HG03575 (cell line): ENCODE measurements at regions not wholly inside any gene's neighbourhood (a gene's known extent, or its start where the extent isn't known, plus 50 kb on each side); places are given as distances from the start of the nearest gene placed in this dataset.
A peak's percentile ranks its signal among the peaks of the same experiment; 100 is the strongest.

Experiments
- ATAC-seq: cut with Tn5 transposase; IDR thresholded peaks from one replicate; pipeline ENCODE4 v1.9.1; 2021; ENCODE audit not compliant: unreplicated experiment, insufficient number of reproducible peaks, low FRiP score; ENCODE audit errors: extremely low read depth

DNA sequence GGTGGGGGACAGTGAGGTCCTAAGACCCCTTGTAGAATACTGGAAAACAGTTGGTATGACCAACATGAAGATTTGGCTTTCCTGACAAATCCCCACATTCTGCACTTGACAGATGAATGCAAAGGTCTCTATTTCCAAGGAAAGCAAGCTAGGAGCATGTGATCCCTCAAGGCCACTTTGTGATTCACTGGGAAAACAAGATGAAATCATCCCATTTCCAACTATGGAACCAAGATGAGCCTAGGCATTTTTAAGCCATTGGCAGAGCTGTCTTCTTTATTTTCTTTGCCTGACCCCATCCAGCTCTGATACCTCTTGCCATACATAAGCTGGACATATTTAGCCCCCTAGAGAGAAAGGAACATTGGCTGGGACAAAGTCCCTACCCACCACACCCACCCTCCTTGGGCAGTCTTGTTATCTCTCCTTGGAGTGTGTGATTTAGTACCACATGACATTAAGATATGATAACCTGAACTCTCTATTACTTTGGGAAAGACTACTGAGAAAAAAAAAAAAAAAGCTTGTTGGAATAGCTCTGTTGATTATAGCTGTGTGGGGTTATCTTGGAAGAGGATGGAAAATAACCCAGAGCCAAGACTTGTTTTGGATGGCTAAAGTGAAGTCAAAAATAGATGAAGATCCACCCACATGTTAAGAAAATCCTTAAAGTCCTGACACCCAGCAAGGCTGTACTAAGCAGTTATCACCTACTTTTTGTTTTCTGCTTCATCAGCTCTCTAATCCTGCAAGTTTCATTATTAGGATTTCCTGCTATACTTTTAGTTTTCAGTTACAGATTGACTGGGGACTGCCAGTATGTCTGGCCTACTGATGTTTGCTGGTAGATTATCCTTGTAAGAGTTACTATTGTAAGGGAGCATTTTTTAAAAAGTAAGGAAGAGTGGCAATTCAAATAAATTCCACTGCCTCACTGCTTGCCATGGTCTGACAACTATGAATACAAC lies 90.1 kb upstream of the PREP start:
- peak; percentile 90 for ATAC-seq

DNA sequence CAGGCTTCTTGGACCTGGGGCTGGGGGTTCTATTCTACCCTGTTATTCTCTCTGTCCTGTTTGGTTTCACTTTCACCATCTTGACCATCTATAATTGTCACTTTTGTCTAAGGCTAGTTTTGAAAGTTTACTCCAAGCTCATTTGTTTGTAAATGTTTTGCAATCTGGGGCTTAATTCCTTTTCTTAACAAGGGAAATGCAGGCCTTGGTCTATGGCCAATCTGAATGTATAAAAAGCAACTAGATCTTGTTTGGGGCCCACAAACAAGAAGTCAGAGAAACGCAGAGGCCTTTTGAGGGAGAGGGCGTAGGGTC lies 86.3 kb upstream of the PREP start:
- ATAC-seq, result no peak

DNA sequence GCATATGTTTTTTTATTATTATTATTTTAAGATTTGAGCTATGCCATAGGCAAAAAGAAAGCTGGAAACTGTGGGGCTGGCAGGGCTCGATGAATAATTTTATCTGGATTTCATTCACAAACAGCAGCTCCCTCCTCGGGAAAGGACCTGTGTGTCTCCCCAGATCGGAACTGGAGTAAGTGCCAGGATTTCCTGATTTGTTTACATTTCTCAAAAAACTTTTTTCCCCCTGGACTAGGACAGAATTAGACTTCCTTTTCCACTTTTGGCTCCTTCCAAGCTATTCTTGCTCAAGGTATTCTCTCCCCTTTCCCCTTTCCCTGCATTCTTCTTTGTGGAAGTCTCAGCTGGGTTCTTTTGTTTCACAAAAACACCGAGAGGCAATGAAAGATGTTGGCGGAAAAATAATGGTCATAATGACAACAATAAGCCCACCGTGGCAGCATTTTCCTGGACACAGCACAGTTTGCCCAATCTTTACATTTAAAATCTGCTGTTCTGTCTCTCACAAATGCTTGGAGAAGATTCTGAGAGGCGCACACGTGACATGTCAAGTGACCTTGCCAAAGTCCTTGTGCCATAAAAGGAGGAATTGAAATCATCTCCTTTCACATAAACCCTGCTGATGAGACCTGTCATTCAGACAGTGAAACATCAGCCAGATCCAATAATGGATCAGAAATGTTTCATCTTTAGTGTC lies 85.8 kb upstream of the PREP start:
- ATAC-seq, result no peak

GRCh38 chr6:105487040-105487790 lies 84.3 kb upstream of the PREP start:
- no peak for ATAC-seq

DNA sequence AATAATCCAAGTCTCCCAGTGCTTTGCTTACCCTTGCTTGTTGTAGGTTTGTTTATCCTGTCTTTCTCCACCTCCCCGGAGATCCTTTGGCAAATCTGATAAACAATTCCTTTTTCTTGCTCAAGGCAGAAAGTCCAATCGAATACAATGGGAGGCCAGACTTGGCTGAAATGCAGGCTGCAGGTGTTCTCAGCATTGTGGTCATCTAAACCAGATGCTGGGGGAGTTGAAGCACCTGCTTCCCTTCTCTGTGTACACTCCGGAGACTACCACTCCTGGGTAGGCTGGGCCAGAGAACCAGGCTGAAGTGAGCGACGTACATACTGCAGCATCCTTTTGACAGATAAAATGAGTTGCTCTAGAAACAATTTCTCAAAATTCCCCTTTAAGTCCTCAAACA lies 82.6 kb upstream of the PREP start:
- ATAC-seq, result no peak

- ATAC-seq, result no peak
Measured at GRCh38 chr6:105484238-105485161, 81.6 kb upstream of the PREP start.

DNA sequence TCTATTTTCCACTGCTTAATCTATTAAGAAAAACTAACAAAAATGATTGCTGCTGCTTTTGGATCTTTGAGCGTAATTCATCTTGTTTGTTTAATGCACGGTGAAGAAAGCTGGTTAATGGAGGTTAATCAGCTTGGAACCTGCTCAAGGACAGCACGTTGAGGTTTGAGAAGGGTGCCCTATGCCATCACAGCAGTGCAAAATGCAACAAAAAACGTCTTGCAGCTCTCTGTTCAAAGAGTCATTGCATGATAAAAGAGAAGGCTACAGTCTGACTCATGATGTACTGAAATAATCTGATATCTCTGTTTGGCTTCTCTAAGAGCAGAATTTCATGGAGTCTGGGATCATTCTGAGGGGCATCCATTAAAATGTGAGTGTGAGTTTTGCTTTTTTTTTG lies 80.6 kb upstream of the PREP start:
- ATAC-seq, result no peak

DNA sequence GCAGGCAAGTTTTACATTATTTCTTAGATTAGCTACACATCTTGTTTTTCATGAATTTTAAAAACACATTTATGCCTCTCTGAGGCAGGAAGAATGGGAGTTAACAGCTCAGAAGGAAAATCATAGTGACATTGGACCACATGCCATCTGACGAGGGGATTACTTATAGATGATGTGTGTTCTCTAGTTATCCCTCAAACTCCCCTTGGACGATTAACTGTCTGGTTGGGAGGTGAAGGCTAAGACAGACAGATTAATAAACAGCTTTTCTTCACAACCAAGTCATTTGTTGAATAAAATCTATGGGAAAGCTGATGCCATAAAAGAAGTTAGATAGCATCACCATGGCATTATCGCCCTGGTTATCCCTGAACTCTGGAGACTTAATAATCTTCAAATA lies 80.0 kb upstream of the PREP start:
- no peak for ATAC-seq

- no peak for ATAC-seq
Measured at GRCh38 chr6:105482227-105482844, 79.5 kb upstream of the PREP start.

- ATAC-seq, result no peak
Measured at GRCh38 chr6:105476978-105477377, 74.1 kb upstream of the PREP start.

DNA sequence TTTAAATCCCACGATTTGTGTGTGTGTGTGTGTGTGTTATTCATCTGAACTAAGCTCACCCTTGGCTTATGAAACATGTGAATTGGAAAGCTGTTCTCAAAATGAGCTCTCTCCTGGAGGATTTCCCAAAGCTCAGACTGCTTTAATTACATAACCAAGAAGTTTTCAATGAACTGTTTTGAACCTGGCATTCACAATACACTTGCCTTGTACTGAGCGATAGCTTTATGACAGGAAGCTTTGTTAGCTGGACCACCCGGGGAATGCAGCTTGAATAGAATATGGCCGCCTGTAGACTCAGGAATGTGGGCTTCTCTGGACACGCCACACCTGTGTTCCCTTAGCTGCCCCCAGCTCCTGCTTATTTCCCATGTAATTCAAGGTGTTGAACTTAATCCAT lies 71.4 kb upstream of the PREP start:
- ATAC-seq, result no peak

- no peak for ATAC-seq
Measured at GRCh38 chr6:105469946-105470345, 67.1 kb upstream of the PREP start.

DNA sequence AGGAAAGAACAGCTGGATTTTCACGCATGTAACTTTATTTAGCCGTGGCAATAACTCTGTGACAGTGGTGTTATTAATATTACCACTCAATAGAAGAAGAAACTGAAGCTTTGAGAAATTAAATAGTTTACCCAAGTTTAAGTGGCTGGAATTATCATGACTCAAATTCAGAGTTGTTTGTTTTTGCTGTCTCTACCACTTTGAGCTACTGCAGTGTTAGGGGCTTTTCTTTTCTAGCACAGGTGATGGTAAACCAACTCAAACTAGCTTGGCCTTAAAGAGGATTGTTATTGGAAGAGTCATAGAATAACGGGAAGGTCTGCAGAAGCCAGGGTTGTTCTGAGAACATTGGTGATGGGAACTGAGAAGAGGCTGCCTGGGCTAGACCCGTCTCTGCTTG lies 66.0 kb upstream of the PREP start:
- no peak for ATAC-seq

DNA sequence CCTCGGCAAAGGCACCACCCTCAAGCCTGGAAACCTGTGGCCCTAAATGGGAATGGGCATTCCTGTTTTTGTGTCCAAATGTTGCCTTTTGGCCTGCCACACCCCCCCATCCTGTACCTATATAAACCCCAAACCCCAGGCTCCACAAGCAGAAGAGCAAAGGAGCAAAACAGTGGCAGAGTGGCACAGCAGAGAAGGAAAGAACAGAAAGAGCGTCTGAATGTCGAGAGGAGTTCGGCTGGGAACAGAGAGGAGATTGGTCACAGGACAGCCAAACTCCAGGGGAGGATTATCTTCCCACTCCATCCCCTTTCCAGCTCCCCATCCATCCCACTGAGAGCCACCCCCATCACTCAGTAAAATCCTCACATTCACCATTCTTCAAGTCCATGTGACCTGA lies 58.0 kb upstream of the PREP start:
- ATAC-seq, result no peak

- ATAC-seq, result no peak
Measured at GRCh38 chr6:105459864-105460263, 57.0 kb upstream of the PREP start.

- peak; percentile 94 for ATAC-seq
Measured at GRCh38 chr6:105459049-105459448, 56.2 kb upstream of the PREP start.

- ATAC-seq, result no peak
Measured at GRCh38 chr6:105458551-105458950, 55.7 kb upstream of the PREP start.

DNA sequence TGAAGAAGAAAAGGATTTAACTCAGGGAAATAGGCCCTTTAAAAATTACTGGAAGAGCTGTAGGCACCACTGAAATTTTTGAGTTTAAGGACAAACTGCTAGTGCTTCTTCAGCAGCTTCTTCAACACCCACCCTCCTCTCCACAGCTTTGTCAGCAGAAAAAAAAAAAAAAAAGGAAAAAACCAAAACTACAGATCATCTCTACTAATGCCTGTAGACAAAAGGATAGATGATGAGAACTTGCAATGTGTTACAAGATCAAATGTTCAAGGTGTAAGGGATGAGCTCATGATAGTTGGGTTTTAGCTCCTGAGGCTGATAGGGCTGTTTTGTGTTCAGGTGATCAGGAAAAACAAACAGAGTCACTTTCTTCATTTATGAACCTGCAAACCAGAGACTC lies 55.2 kb upstream of the PREP start:
- ATAC-seq, result no peak
